ENCODE measurements at regions not wholly inside any gene's neighbourhood (a gene's known extent, or its start where the extent isn't known, plus 50 kb on each side); places are given as distances from the start of the nearest gene placed in this dataset.
"Not testable (repeated sequence)": the region's sequence is repeated elsewhere in the genome, so short reads cannot be mapped to it uniquely, and the experiment has no call there.

- peak; percentile 78 for DNase-seq (ENCODE audit: low read depth)
- TF ChIP-seq CTCF (IDR thresholded peaks at IDR 0.05; ENCODE audit: insufficient read depth, low read depth, low read length, missing control alignments): peak; percentile 95
- H3K4me3 ChIP-seq (ENCODE audit: low read length): no peak overlapping the region
Observed at GRCh38 chr9:124126648-124127646, 115.4 kb downstream of the LHX2 start.

GRCh38 chr9:124128568-124129166 lies 117.1 kb downstream of the LHX2 start:
- no peak for DNase-seq (ENCODE audit: low read depth)
- H3K4me3 ChIP-seq (ENCODE audit: low read length): no peak overlapping the region
- no peak for TF ChIP-seq CTCF (IDR thresholded peaks at IDR 0.05; ENCODE audit: insufficient read depth, low read depth, low read length, missing control alignments)

GRCh38 chr9:124130277-124131075 lies 118.9 kb downstream of the LHX2 start:
- H3K4me3 ChIP-seq (ENCODE audit: low read length): no peak overlapping the region
- TF ChIP-seq CTCF (IDR thresholded peaks at IDR 0.05; ENCODE audit: insufficient read depth, low read depth, low read length, missing control alignments): no peak
- DNase-seq (ENCODE audit: low read depth): no peak

GRCh38 chr9:124131518-124131917 lies 120.0 kb downstream of the LHX2 start:
- DNase-seq (ENCODE audit: low read depth); H3K4me3 ChIP-seq (ENCODE audit: low read length): not testable (repeated sequence)

GRCh38 chr9:124132671-124133147 lies 121.1 kb downstream of the LHX2 start:
- no peak for TF ChIP-seq CTCF (IDR thresholded peaks at IDR 0.05; ENCODE audit: insufficient read depth, low read depth, low read length, missing control alignments)
- DNase-seq (ENCODE audit: low read depth): no peak

GRCh38 chr9:124133727-124134126 lies 122.2 kb downstream of the LHX2 start:
- no peak for TF ChIP-seq CTCF (IDR thresholded peaks at IDR 0.05; ENCODE audit: insufficient read depth, low read depth, low read length, missing control alignments)
- no peak overlapping the region for H3K4me3 ChIP-seq (ENCODE audit: low read length)
- DNase-seq (ENCODE audit: low read depth): no peak

More at GRCh38 chr9:124132671-124133147, 121.1 kb downstream of the LHX2 start:
- no peak overlapping the region for H3K4me3 ChIP-seq (ENCODE audit: low read length)

- H3K4me3 ChIP-seq (ENCODE audit: low read length): no peak overlapping the region
- no peak for TF ChIP-seq CTCF (IDR thresholded peaks at IDR 0.05; ENCODE audit: insufficient read depth, low read depth, low read length, missing control alignments)
- no peak for DNase-seq (ENCODE audit: low read depth)
Observed at GRCh38 chr9:124134526-124134925, 123.0 kb downstream of the LHX2 start.

Measured in epithelial cell of esophagus (primary cell).